Astrocyte (in vitro differentiated cells and primary cell): ENCODE measurements at regions not wholly inside any gene's neighbourhood (a gene's known extent, or its start where the extent isn't known, plus 50 kb on each side); places are given as distances from the start of the nearest gene placed in this dataset.

Source experiments
- DNase-seq: peaks from one replicate; pipeline ENCODE4 v3.0.0-alpha.2; 2010; ENCODE audit warnings: low read depth
- FAIRE-seq: peaks from 2 replicates; lab custom pipeline; 2011; peaks lifted over from hg19 to GRCh38; lab: Jason Lieb, UNC
- H2AFZ ChIP-seq: 2 replicates; pipeline ENCODE4 v1.6.0; 2012; ENCODE audit warnings: low read depth, low read length, inconsistent platforms
- H3K27ac ChIP-seq: 2 replicates; pipeline ENCODE4 v1.5.1; 2011; ENCODE audit warnings: low read depth, low read length, inconsistent platforms
- H3K27me3 ChIP-seq: 2 replicates; pipeline ENCODE4 v1.6.0; 2011; ENCODE audit warnings: low read length, inconsistent platforms; ENCODE audit not compliant: insufficient read depth
- H3K36me3 ChIP-seq: 2 replicates; pipeline ENCODE4 v1.5.1; 2011; ENCODE audit warnings: low read length, inconsistent platforms; ENCODE audit not compliant: insufficient read depth
- H3K4me1 ChIP-seq: 2 replicates; pipeline ENCODE4 v1.5.1; 2011; ENCODE audit warnings: low read length, inconsistent platforms; ENCODE audit not compliant: insufficient read depth
- H3K4me2 ChIP-seq: 2 replicates; pipeline ENCODE4 v1.6.0; 2012; ENCODE audit warnings: low read length, inconsistent platforms
- H3K4me3 ChIP-seq: 2 replicates; pipeline ENCODE4 v1.5.1; 2011; ENCODE audit warnings: low read depth, mild to moderate bottlenecking, low read length, inconsistent platforms; ENCODE audit not compliant: insufficient read depth
- H3K79me2 ChIP-seq: 2 replicates; pipeline ENCODE4 v1.6.0; 2012; ENCODE audit warnings: mild to moderate bottlenecking, low read length, inconsistent platforms; ENCODE audit not compliant: insufficient read depth
- H3K9ac ChIP-seq: 2 replicates; pipeline ENCODE4 v1.6.0; 2012; ENCODE audit warnings: mild to moderate bottlenecking, low read length, inconsistent platforms
- H3K9me3 ChIP-seq: 2 replicates; pipeline ENCODE4 v1.5.1; 2012; ENCODE audit warnings: low read depth, mild to moderate bottlenecking, low read length, inconsistent platforms; ENCODE audit not compliant: insufficient read depth
- H4K20me1 ChIP-seq: 2 replicates; pipeline ENCODE4 v1.6.0; 2012; ENCODE audit warnings: low read length, inconsistent platforms; ENCODE audit not compliant: insufficient read depth
- H3K27ac Mint-ChIP-seq: one replicate; pipeline ENCODE4 v1.8.0; 2021; ENCODE audit warnings: mild to moderate bottlenecking, mixed read lengths; ENCODE audit not compliant: unreplicated experiment
- H3K27me3 Mint-ChIP-seq: one replicate; pipeline ENCODE4 v1.8.0; 2021; ENCODE audit warnings: low read depth, mixed read lengths; ENCODE audit not compliant: unreplicated experiment
- H3K36me3 Mint-ChIP-seq: one replicate; pipeline ENCODE4 v1.8.0; 2021; ENCODE audit warnings: low read depth, mixed read lengths; ENCODE audit not compliant: unreplicated experiment
- H3K4me1 Mint-ChIP-seq: one replicate; pipeline ENCODE4 v1.8.0; 2021; ENCODE audit warnings: low read depth, mixed read lengths; ENCODE audit not compliant: unreplicated experiment
- H3K4me3 Mint-ChIP-seq: one replicate; pipeline ENCODE4 v1.8.0; 2021; ENCODE audit warnings: mild to moderate bottlenecking, moderate library complexity, mixed read lengths; ENCODE audit not compliant: unreplicated experiment
- H3K9me3 Mint-ChIP-seq: one replicate; pipeline ENCODE4 v1.8.0; 2021; ENCODE audit warnings: mild to moderate bottlenecking, mixed read lengths; ENCODE audit not compliant: unreplicated experiment
- EZH2 ChIP-seq: IDR thresholded peaks from 2 replicates; pipeline ENCODE4 v1.6.1; 2012; ENCODE audit warnings: mild to moderate bottlenecking, low read length, inconsistent platforms; ENCODE audit not compliant: insufficient read depth
- TF ChIP-seq, protein P1 (sequence below): IDR thresholded peaks from 2 replicates; pipeline ENCODE4 v1.5.1; 2011; ENCODE audit warnings: low read depth, mild to moderate bottlenecking, inconsistent platforms, low read length, moderate library complexity; ENCODE audit not compliant: insufficient read depth

DNA sequence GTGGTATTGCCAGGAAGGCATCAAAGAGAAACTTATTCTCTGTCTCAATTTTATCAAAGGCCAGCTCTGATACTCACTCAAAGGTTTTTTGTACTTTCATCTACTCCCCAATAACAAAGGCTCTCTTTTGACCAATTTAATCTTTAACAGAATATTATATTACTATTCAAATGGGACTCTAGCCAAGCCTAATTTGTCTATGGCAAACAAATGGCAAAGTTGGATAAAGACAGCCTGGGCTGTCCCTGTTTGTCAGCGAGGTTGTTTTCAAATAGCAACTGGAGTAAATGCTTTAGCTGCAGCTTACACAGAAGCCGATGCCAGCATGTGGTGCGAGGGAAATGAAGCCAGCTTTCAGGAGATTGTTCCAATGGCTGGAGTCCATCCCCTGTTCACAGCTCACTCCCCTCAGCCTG lies 80.1 kb upstream of the CTNNA2 start:
- Mint-ChIP-seq H3K9me3 (no peaks in the 10 kb centered on the region), H3K4me3 (no peak overlapping the region), H3K27me3 (no peaks in the 10 kb centered on the region), H3K27ac (no peak overlapping the region), H3K4me1 (peaks cover 4% of the 10 kb centered on the region), H3K36me3 (no peaks in the 10 kb centered on the region)
- no peaks in the 10 kb centered on the region for H3K36me3 ChIP-seq
- FAIRE-seq, result no peak
- no peaks in the 10 kb centered on the region for H3K79me2 ChIP-seq
- no peak overlapping the region for H3K27ac ChIP-seq
- no peak overlapping the region for H3K4me2 ChIP-seq
- TF ChIP-seq EZH2, result no peak
- TF ChIP-seq, protein P1, sequence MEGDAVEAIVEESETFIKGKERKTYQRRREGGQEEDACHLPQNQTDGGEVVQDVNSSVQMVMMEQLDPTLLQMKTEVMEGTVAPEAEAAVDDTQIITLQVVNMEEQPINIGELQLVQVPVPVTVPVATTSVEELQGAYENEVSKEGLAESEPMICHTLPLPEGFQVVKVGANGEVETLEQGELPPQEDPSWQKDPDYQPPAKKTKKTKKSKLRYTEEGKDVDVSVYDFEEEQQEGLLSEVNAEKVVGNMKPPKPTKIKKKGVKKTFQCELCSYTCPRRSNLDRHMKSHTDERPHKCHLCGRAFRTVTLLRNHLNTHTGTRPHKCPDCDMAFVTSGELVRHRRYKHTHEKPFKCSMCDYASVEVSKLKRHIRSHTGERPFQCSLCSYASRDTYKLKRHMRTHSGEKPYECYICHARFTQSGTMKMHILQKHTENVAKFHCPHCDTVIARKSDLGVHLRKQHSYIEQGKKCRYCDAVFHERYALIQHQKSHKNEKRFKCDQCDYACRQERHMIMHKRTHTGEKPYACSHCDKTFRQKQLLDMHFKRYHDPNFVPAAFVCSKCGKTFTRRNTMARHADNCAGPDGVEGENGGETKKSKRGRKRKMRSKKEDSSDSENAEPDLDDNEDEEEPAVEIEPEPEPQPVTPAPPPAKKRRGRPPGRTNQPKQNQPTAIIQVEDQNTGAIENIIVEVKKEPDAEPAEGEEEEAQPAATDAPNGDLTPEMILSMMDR, result no peak
- no peaks in the 10 kb centered on the region for H3K27me3 ChIP-seq
- no peaks in the 10 kb centered on the region for H3K4me1 ChIP-seq
- H3K9ac ChIP-seq, result no peak overlapping the region
- no peak overlapping the region for H2AFZ ChIP-seq
- no peak for DNase-seq
- H3K9me3 ChIP-seq, result no peaks in the 10 kb centered on the region
- H3K4me3 ChIP-seq, result no peak overlapping the region
- no peaks in the 10 kb centered on the region for H4K20me1 ChIP-seq

DNA sequence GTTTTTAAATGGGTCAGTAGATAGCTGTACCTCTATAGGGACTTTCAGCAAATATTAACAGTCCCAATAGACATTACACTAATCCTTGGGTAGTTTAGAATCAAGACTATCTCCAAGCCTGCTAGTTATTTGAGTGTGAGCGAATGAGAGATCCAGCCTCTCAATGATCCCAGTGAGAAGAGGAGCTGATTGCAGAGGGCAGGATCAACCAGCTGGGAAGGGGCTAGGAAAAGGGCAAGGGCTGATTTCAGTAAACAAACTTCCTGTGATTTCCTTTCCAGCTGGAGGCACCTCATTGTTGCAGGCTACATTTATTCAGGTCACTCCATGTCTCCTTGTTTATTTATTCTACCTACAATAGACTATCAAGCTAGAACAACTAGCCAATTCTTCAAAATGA lies 84.1 kb upstream of the CTNNA2 start:
- Histone ChIP-seq H3K27me3 (no peaks in the 10 kb centered on the region), H3K79me2 (no peaks in the 10 kb centered on the region), H4K20me1 (no peaks in the 10 kb centered on the region), H3K4me3 (no peak overlapping the region), H2AFZ (no peak overlapping the region), H3K4me2 (no peak overlapping the region), H3K4me1 (no peaks in the 10 kb centered on the region), H3K9ac (no peak overlapping the region), H3K9me3 (no peaks in the 10 kb centered on the region), H3K27ac (no peak overlapping the region), H3K36me3 (no peaks in the 10 kb centered on the region)
- Mint-ChIP-seq H3K27ac (no peak overlapping the region), H3K36me3 (no peaks in the 10 kb centered on the region), H3K27me3 (no peaks in the 10 kb centered on the region), H3K4me1 (no peaks in the 10 kb centered on the region), H3K9me3 (no peaks in the 10 kb centered on the region), H3K4me3 (no peak overlapping the region)
- TF ChIP-seq, protein P1, result no peak
- no peak for TF ChIP-seq EZH2
- FAIRE-seq, result no peak
- no peak for DNase-seq

DNA sequence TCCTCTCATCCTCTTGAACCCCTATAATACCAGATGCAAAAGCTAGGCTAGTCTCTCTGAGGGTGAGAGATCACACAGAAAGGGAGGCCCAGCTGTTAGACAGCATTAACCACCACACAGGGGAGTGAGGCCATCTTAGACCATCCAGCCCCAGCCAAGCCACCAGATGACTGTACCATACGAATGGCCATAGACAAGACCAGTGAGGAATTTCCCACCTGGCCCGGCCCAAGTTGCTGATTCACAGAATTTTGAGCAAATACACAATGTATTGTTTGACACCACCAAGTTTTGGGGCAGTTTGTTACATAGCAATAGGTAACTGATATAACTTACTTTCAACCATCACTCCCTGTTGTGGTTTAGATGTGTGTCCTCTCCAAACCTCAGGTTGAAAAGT lies 98.2 kb upstream of the CTNNA2 start:
- no peaks in the 10 kb centered on the region for H3K79me2 ChIP-seq
- DNase-seq (no peak), FAIRE-seq (no peak)
- no peak overlapping the region for H3K27ac ChIP-seq
- H3K9ac ChIP-seq, result no peak overlapping the region
- H4K20me1 ChIP-seq, result no peaks in the 10 kb centered on the region
- H3K4me3 ChIP-seq, result no peak overlapping the region
- H2AFZ ChIP-seq, result no peak overlapping the region
- no peaks in the 10 kb centered on the region for H3K4me1 ChIP-seq
- H3K9me3 ChIP-seq, result no peaks in the 10 kb centered on the region
- no peak overlapping the region for H3K4me3 Mint-ChIP-seq
- no peaks in the 10 kb centered on the region for H3K27me3 ChIP-seq
- no peak for TF ChIP-seq EZH2
- TF ChIP-seq, protein P1, result no peak
- H3K27me3 Mint-ChIP-seq, result no peaks in the 10 kb centered on the region
- no peaks in the 10 kb centered on the region for H3K9me3 Mint-ChIP-seq
- no peaks in the 10 kb centered on the region for H3K36me3 ChIP-seq
- no peaks in the 10 kb centered on the region for H3K36me3 Mint-ChIP-seq
- H3K4me2 ChIP-seq, result no peak overlapping the region
- H3K4me1 Mint-ChIP-seq, result no peaks in the 10 kb centered on the region
- H3K27ac Mint-ChIP-seq, result no peak overlapping the region
